Large intestine (tissue), 3 donors: ENCODE measurements at regions not wholly inside any gene's neighbourhood (a gene's known extent, or its start where the extent isn't known, plus 50 kb on each side); places are given as distances from the start of the nearest gene placed in this dataset.
"Not testable (repeated sequence)": the region's sequence is repeated elsewhere in the genome, so short reads cannot be mapped to it uniquely, and the experiment has no call there.

Source experiments
- DNase-seq, 2 donors: peaks; one replicate each; pipeline versions ENCODE4 v3.0.0 to v3.0.0-alpha.2; 2013
- H3K27ac ChIP-seq: one replicate; pipeline ENCODE4 v1.5.1; 2013; ENCODE audit warnings: low read length
- H3K27me3 ChIP-seq: 2 replicates; pipeline ENCODE4 v1.6.1; 2013; ENCODE audit warnings: low read length; ENCODE audit not compliant: control insufficient read depth, insufficient read depth
- H3K36me3 ChIP-seq: 2 replicates; pipeline ENCODE4 v1.6.1; 2013; ENCODE audit warnings: low read length; ENCODE audit not compliant: control insufficient read depth, insufficient read depth
- H3K4me1 ChIP-seq: one replicate; pipeline ENCODE4 v1.6.1; 2013; ENCODE audit warnings: low read length; ENCODE audit not compliant: control insufficient read depth, insufficient read depth
- H3K4me3 ChIP-seq: one replicate; pipeline ENCODE4 v1.5.1; 2013; ENCODE audit warnings: low read length
- H3K9me3 ChIP-seq: one replicate; pipeline ENCODE4 v1.6.1; 2013; ENCODE audit warnings: mild to moderate bottlenecking, low read depth, low read length, moderate library complexity; ENCODE audit not compliant: control insufficient read depth
- WGBS: methylation state at CpG from one replicate; pipeline ENCODE4 v1.1.5; 2013; ENCODE audit warnings: low lambda C conversion rate; ENCODE audit not compliant: insufficient coverage; 5-methylcytosine and 5-hydroxymethylcytosine counted together

DNA sequence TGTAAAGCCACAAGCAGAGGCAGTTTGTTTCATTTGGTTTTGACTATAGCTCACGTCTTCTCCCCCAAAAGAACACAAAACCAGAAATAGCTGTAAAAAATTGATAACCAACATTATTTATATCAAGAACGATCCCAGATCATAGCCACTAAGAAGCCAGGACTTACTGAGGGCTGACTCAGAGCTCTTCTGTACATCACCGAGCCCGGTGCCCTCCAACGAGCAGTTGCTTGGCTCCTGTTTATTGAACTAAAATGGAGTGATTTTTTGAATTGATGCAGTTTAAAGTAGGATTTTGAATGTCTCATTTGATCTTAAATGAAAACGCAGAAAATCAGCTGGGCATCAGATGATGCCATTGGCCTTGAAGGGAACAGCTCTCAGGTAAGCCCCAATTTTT is 343.3 kb downstream of the INSIG2 start:
- Histone ChIP-seq H3K9me3 (no peaks in the 10 kb centered on the region), H3K4me3 (no peak overlapping the region), H3K27ac (no peak overlapping the region), H3K27me3 (peaks cover 6% of the 10 kb centered on the region), H3K36me3 (no peaks in the 10 kb centered on the region), H3K4me1 (no peaks in the 10 kb centered on the region)
- WGBS = 80% methylated on average over 2 of the region's 6 CpGs
- DNase-seq = no peak

- H3K9me3 ChIP-seq = no peaks in the 10 kb centered on the region
- WGBS = 67% methylated on average over 1 of the region's 3 CpGs
- no peaks in the 10 kb centered on the region for H3K4me1 ChIP-seq
- no peak for DNase-seq
- H3K36me3 ChIP-seq = no peaks in the 10 kb centered on the region
- peaks cover 8% of the 10 kb centered on the region for H3K27me3 ChIP-seq
- H3K27ac ChIP-seq = no peak overlapping the region
- H3K4me3 ChIP-seq = no peak overlapping the region
Measured at GRCh38 chr2:118431165-118431517, 342.9 kb downstream of the INSIG2 start.

GRCh38 chr2:118430510-118431164 is 342.4 kb downstream of the INSIG2 start:
- Histone ChIP-seq H3K4me3 (no peak overlapping the region), H3K36me3 (no peaks in the 10 kb centered on the region), H3K4me1 (no peaks in the 10 kb centered on the region), H3K27ac (no peak overlapping the region), H3K9me3 (no peaks in the 10 kb centered on the region), H3K27me3 (peaks cover 8% of the 10 kb centered on the region)
- 66% methylated on average over 4 of the region's 4 CpGs for WGBS
- no peak for DNase-seq

- WGBS = no CpG with 5 or more reads among the region's 5 CpGs
- Histone ChIP-seq H3K4me3 (no peak overlapping the region), H3K4me1 (no peaks in the 10 kb centered on the region), H3K27ac (no peak overlapping the region), H3K36me3 (no peaks in the 10 kb centered on the region), H3K27me3 (peaks cover 16% of the 10 kb centered on the region), H3K9me3 (no peaks in the 10 kb centered on the region)
- DNase-seq = no peak
Measured at GRCh38 chr2:118425191-118425590, 336.9 kb downstream of the INSIG2 start.

- H3K27ac ChIP-seq = no peak overlapping the region
- peaks cover 14% of the 10 kb centered on the region for H3K27me3 ChIP-seq
- H3K36me3 ChIP-seq = no peaks in the 10 kb centered on the region
- DNase-seq = no peak
- H3K4me3 ChIP-seq = no peak overlapping the region
- no peaks in the 10 kb centered on the region for H3K4me1 ChIP-seq
- no peaks in the 10 kb centered on the region for H3K9me3 ChIP-seq
- no CpG with 5 or more reads among the region's 4 CpGs for WGBS
Measured at GRCh38 chr2:118423776-118424175, 335.5 kb downstream of the INSIG2 start.

- no peak overlapping the region for H3K4me3 ChIP-seq
- H3K27ac ChIP-seq = no peak overlapping the region
- DNase-seq = no peak
- no peaks in the 10 kb centered on the region for H3K36me3 ChIP-seq
- no peaks in the 10 kb centered on the region for H3K4me1 ChIP-seq
- 80% methylated on average over 1 of the region's 3 CpGs for WGBS
- peaks cover 14% of the 10 kb centered on the region for H3K27me3 ChIP-seq
- no peaks in the 10 kb centered on the region for H3K9me3 ChIP-seq
Measured at GRCh38 chr2:118421648-118422047, 333.4 kb downstream of the INSIG2 start.

DNA sequence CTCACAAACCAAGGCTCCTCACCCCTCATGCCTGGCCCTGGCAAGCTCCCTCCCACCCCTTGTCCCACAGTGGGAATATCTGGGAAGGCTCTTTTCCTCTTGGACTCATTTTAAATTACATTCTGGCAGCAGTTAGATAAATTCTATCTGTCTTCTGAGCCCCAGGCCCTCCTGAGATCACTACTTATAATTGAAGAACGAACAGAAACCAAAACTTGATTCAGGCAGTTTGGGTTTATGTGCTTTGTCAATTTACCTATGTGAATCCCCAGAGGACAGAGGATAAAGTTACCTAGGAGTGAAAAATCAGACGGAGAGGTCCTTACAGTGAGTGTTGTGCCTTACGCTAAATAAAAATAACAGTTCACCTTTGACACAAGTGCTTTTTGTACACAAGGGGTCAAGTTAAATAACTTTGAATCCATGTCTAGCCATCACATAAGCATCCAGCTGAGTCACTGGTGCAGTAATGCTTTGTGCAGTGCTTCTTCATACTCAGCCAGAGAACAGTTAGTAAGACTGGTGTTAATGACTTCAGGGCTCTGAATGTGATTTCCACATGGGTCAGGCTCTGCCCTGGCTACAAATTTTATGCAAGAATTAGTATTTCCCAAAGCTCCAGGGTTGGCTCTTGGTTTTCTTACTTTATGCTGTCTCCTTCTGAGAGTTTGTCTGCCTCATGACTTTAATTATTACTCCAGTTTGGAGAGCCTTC is 329.3 kb downstream of the INSIG2 start:
- Histone ChIP-seq H3K27me3 (no peaks in the 10 kb centered on the region), H3K9me3 (no peaks in the 10 kb centered on the region), H3K36me3 (no peaks in the 10 kb centered on the region), H3K27ac (no peak overlapping the region), H3K4me1 (no peaks in the 10 kb centered on the region), H3K4me3 (no peak overlapping the region)
- 90% methylated on average over 2 of the region's 3 CpGs for WGBS
- DNase-seq = no peak

DNA sequence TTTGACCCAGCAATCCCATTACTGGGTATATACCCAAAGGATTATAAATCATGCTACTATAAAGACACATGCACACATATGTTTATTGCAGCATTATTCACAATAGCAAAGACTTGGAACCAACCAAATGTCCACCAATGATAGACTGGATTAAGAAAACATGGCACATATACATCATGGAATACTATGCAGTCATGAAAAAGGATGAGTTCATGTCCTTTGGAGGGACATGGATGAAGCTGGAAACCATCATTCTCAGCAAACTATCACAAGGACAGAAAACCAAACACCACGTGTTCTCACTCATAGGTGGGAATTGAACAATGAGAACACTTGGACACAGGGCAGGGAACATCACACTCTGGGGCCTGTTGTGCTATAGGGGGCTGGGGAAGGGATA is 326.9 kb downstream of the INSIG2 start:
- H3K4me3 ChIP-seq, H3K4me1 ChIP-seq, DNase-seq, H3K27me3 ChIP-seq, H3K9me3 ChIP-seq, H3K27ac ChIP-seq, H3K36me3 ChIP-seq: not testable (repeated sequence)
- WGBS = no CpG with 5 or more reads among the region's 1 CpG

GRCh38 chr2:118403658-118404451 is 315.6 kb downstream of the INSIG2 start:
- no peak overlapping the region for H3K27ac ChIP-seq
- no CpG with 5 or more reads among the region's 5 CpGs for WGBS
- H3K4me1 ChIP-seq = no peaks in the 10 kb centered on the region
- peak in 1 of 2 donors; percentile 10 for DNase-seq
- H3K4me3 ChIP-seq = no peak overlapping the region
- no peaks in the 10 kb centered on the region for H3K36me3 ChIP-seq
- H3K27me3 ChIP-seq = no peaks in the 10 kb centered on the region
- H3K9me3 ChIP-seq = no peaks in the 10 kb centered on the region

DNA sequence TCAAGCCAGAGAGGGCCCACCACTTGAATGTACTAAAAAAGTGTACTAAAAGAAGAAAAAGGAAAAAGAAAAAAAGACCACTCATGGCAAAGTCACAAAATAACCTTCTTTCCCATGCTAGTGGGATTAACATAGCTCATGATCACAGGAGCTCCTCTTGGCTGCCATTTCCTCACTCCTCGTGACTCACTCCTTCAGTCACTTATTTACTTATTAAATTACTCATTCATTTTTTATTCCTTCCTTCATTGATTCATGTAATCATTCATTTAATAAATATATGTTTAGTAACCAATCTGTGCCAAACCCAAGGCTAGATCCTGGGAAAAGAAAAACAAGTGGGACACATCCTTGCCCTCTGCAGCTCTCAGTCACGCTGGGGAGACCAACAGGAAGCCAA is 300.5 kb downstream of the INSIG2 start:
- no peaks in the 10 kb centered on the region for H3K36me3 ChIP-seq
- H3K27me3 ChIP-seq = peaks cover 4% of the 10 kb centered on the region
- H3K4me1 ChIP-seq = no peaks in the 10 kb centered on the region
- H3K4me3 ChIP-seq = no peak overlapping the region
- no peaks in the 10 kb centered on the region for H3K9me3 ChIP-seq
- DNase-seq = no peak
- 100% methylated on average over 1 of the region's 2 CpGs for WGBS
- no peak overlapping the region for H3K27ac ChIP-seq
